B cell (primary cell): ENCODE measurements at regions not wholly inside any gene's neighbourhood (a gene's known extent, or its start where the extent isn't known, plus 50 kb on each side); places are given as distances from the start of the nearest gene placed in this dataset.

ENCODE experiments used
- EZH2 ChIP-seq: IDR thresholded peaks from 2 replicates; pipeline ENCODE4 v1.6.1; 2012; ENCODE audit warnings: borderline replicate concordance, low read depth, mild to moderate bottlenecking, moderate library complexity, low read length; ENCODE audit not compliant: insufficient read depth, poor library complexity, severe bottlenecking
- TF ChIP-seq, protein P1 (sequence below): fragments of 200-600 bp; IDR thresholded peaks from one replicate; pipeline ENCODE4 v1.8.0; 2022; ENCODE audit warnings: antibody characterized with exemption, mild to moderate bottlenecking

- TF ChIP-seq, protein P1, sequence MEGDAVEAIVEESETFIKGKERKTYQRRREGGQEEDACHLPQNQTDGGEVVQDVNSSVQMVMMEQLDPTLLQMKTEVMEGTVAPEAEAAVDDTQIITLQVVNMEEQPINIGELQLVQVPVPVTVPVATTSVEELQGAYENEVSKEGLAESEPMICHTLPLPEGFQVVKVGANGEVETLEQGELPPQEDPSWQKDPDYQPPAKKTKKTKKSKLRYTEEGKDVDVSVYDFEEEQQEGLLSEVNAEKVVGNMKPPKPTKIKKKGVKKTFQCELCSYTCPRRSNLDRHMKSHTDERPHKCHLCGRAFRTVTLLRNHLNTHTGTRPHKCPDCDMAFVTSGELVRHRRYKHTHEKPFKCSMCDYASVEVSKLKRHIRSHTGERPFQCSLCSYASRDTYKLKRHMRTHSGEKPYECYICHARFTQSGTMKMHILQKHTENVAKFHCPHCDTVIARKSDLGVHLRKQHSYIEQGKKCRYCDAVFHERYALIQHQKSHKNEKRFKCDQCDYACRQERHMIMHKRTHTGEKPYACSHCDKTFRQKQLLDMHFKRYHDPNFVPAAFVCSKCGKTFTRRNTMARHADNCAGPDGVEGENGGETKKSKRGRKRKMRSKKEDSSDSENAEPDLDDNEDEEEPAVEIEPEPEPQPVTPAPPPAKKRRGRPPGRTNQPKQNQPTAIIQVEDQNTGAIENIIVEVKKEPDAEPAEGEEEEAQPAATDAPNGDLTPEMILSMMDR = no peak
- no peak for TF ChIP-seq EZH2
Measured at GRCh38 chrX:42691196-42691595, 86.8 kb downstream of the PPP1R2C start.
